GM19438 (cell line): ENCODE measurements at regions not wholly inside any gene's neighbourhood (a gene's known extent, or its start where the extent isn't known, plus 50 kb on each side); places are given as distances from the start of the nearest gene placed in this dataset.
"Not testable (repeated sequence)": the region's sequence is repeated elsewhere in the genome, so short reads cannot be mapped to it uniquely, and the experiment has no call there.

Experiments used
- ATAC-seq: cut with Tn5 transposase; IDR thresholded peaks from one replicate; pipeline ENCODE4 v1.9.1; 2021; ENCODE audit warnings: low read depth; ENCODE audit not compliant: unreplicated experiment

DNA sequence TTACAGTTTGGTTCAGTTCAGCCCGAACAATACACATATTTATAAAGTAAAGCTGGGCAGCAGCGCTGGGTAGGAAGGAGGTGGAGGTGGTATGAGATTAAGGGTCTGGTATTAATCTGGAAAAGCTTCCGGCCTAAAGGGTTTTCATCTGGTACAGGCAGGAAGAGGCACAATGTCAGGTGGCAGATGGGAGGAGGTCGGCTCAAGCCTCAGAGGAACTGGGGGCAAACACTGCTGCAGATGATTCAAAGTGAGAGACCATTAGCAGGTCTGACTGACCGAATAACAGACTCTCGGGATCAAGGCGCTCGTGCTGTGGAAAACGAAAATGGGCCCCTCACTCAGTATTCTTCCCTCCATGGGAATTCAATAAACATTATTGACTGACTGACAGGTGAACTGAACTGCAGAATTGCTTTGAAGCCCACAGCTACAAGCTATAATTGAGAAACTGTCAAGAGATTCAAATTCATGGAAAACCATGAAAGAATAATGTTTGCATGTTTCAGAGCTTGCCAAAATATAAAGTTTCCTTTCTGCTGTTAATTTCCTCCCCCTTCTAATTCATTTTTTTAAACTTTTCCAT is 75.3 kb downstream of the TMEM167A start:
- no peak for ATAC-seq

DNA sequence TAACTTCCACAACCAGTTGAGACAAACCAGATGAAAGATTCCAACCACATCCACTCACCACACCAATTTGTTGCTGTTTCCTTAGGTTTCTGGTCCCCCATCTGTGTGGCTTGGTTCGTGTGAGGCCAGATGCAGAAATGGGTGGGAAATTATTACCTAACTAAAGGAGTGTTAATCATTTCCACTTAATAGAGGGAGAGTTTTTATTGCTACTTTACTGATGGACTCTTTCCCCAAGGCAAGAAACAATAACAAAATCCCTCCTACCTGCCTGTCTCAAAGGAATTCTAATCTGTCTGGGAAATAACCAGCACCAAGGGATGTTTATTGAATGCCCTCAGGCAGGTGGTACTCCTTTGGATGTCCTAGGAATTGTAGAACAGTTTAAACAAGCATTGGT is 76.3 kb downstream of the TMEM167A start:
- no peak for ATAC-seq

DNA sequence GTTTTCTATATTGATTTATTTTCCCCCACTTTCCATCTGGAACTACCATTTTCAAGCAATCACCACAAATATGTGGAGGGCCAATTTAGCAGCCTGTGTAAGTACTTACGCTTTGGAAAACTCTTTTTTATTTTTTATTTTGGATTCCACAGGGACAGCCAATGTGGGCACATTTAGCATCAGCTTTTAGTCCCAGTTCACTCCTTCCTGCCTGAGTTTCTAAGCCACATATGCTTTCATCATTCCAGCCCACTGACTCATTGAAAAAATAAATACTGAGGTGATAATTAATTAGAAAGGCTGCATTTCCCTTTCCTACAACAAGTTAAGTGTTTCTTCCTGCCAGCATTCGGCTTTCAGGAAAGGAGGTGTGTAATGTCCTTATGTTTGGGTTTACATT is 76.8 kb downstream of the TMEM167A start:
- ATAC-seq, result no peak

DNA sequence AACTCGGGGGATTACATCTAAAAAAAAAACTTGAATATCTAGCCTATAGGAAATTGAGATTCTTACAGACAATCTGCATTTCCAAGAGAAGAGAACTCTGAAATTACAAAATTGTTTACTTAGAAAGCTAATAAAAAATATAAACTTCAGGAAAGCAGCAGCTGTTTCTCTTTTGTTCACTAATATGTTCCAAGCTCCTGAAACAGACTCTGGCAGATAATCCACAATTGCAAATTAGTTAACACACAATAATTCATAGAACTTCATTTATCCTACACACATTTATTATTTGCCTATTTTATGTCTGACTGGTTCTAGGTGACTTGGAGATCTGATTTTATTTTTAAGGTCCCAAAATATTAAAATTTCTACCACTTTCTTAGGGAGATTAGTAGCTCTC is 83.8 kb downstream of the TMEM167A start:
- ATAC-seq, result no peak

GRCh38 chr5:82992646-82993045 is 84.5 kb downstream of the TMEM167A start:
- no peak for ATAC-seq

- ATAC-seq, result no peak
These were observed 85.4 kb downstream of the TMEM167A start for GRCh38 chr5:82991678-82992323.

DNA sequence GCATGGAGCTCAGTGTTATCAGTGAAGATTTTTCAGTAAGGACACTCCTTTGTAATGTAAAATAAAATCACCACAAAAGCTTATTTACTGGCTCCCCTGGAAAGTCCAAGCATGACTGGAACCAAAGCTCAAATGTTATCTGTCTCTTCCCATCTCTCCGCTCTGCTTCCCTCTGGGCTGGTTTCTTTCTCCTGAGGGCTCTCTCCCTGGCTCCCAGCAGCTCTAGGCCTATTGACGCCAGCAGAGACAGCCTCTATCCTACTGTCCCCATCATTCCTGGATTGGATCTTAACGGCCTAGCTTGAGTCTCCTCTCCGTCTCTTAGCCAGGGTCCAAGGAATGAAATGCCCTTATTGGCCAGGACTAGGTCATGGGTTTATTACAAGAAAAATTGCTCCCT is 86.1 kb downstream of the TMEM167A start:
- no peak for ATAC-seq

DNA sequence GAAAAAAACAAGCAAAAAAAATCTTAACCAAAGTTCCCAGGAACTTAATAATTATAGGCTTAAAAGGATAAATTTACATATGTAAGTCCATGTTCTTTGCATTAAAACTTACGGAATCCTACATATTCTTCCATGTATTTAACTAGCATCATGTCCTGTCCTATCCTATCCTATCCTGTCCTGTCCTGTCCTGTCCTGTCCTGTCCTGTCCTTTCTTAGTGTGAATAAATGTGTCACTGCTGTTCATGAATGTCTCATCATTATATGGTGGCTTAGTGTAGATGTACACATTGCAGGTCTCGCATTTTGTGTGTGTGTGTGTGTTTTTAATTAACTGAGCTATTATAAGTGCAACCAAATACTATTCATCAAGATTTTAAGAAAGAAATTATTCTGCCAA is 90.0 kb downstream of the TMEM167A start:
- ATAC-seq, result no peak

DNA sequence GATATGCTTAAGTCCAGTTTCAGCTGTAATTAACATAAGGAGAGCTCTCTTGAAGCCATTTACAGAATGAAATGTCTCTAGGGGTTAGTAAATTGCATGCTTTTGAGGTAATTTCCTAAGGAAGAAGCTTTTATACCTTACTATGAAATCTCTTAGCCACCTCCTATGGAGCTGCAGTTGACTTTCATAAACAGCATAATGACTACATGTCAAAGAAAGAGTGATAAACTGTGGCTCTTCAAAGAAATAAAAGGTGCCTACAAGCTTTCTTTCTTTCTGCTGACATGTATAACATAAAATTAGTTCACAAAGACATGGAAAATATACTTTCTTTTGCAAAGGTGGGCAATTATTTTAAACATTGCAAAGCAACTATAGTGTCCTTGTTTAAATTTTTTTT is 90.8 kb downstream of the TMEM167A start:
- no peak for ATAC-seq

- ATAC-seq, result no peak
These were observed 91.4 kb downstream of the TMEM167A start for GRCh38 chr5:82985763-82986162.

DNA sequence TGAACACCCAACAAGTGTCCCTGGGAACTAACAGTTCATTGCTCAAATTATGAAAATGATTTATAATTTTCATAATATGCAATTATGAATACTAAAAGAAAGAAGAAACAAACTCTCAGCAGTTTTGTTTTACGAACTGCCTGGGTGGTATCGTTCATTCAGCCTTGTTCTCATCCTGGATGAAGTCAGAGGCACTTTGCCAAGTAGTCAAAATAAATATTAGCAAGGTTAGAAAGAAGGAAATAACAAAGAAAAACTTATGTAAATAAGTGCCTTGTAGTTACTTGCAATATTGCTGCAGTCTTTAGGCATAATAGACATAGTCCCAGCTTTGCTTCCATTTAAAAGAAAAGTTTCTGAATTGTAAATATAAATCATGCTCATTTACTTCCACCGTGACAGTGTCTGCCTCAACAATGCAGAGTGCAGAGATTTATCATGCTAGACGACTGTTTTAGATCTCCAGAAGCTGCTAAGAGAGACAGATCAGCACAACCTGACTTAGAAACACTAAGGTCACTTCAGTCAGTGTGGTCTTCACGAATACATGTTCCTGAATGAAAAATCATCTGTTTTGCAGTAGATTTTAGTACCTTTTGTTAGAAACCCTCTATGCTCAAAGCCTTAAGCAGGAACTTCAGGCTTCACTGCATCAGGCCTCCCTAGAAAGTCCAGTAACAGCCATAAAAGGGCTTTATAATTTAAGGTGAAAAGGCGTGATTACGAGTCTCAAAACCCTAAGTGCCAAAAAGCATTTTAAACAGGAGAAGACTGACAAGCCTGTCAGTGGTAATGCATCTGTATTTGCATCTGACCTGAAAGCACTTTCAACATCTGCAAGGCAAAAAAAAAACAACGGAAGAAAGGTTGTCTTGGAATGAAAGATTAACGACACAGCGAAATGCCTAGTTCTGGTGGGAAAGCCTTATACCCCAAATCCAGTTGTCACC is 92.1 kb downstream of the TMEM167A start:
- no peak for ATAC-seq

DNA sequence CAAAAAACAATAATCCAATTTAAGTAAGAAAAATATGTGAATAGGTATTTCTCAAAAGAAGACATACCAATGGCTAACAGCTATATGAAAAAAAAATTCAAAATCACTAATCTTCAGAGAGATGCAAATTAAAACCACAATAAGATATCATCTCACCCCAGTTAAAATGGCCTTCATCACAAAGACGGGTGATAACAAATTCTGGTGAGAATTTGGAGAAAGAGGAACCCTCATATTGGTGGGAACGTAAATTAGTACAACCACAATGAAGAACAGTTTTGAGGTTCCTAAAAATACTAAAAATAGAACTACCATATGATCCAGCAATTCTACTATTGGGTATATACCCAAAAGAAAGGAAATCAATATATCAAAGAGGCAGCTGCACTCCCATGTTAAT is 94.3 kb downstream of the TMEM167A start:
- ATAC-seq, result no peak

DNA sequence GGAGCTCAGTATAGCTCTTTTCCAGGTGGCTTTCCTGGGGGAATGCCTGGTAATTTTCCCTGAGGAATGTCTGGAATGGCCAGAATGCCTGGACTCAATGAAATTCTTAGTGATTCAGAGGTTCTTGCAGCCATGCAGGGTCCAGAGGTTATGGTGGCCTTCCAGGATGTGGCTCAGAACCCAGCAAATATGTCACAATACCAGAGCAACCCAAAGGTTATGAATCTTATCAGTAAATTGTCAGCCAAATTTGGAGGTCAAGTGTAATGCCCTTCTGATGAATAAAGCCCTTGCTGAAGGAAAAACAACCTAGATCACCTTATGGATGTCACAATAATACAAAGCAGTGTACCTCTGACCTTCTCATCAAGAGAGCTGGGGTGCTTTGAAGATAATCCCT is 100.3 kb downstream of the TMEM167A start:
- not testable (repeated sequence) for ATAC-seq

DNA sequence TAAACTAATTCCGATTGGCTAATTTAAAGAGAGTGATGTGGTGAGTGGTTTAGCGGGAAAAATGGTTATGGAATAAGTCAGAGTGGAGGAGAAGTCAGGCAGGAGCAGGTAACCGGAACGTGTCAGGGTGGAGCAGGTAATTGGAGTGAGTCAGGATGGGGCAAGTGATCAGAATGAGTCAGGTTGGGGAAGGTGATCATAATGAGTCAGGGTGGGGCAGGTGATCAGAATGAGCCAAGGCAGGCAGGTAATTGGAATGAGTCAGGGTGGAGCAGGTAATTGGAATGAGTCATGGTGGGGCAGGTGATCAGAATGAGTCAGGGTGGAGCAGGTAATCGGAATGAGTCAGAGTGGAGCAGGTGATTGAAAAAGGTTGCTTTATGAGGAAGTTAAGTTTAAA is 101.4 kb downstream of the TMEM167A start:
- no peak for ATAC-seq

GRCh38 chr5:82975396-82975795 is 101.8 kb downstream of the TMEM167A start:
- ATAC-seq, result no peak

DNA sequence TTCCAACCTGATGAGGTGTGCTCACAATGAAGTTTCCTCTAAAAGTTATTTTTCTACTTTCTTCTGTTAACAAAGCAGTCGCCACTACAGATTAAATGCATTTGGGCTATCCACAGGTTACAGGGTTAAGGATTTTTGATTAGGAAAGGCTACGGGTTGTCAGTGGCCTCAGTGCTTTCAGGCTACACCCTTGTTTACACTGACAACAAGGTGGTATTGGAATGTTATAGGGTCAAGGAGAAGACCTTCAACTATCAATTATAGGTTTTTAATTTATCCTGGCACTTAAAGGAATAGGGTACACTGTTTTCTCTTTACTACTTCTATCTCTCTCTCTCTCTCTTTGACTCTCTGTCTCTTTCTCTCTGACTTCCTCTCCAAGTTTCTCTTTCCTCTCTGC is 102.8 kb downstream of the TMEM167A start:
- not testable (repeated sequence) for ATAC-seq

DNA sequence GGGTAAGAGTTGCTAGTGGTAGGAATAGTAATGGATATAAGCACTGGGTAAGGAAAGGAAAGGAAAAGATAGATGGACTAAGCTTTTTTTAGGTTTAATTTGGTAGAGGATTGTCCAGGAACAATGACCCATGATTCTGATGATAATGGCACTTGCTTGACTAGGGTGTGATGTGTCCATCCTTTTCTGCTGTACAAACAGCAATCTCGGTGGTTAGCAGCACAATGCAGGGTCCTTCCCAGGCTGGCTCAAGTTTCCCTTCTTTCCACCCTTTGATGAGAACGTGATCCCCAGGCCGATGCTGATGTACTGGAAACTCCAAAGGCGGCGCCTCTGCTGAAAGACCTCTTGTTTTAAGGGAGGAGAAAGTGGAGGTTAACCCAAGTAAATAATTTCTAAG is 105.3 kb downstream of the TMEM167A start:
- no peak for ATAC-seq

- ATAC-seq, result not testable (repeated sequence)
These were observed 106.0 kb downstream of the TMEM167A start for GRCh38 chr5:82971034-82971806.

DNA sequence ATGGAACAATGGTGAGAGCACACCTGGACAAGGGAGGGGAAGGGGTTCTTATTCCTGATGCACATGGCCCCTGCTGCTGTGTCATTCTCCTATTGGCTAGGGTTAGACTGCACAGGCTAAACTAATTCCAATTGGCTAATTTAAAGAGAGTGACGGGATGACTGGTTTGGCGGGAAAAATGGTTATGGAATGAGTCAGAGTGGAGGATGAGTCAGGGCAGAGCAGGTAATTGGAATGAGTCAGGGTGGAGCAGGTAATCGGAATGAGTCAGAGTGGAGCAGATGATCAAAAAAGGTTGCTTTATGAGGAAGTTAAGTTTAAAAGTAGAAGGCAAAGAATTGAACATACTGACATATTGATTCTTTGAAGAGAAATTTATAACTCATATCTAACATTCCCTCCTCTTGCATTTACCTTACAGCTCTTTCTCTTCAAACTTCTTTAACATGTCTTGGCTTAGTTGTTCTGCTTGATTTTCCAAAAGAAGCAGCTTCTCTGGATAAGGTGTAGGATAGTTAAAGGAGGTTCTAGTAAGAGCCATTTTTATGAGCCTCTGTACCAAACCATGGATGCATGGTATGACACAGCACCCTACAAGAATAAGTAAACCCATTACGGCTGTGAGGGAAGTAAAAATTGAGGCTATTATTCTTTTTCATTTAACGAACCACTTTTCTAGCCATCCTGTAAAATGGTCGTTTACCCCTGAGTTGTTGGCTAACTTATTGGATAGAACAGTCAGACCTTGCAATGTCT is 107.8 kb downstream of the TMEM167A start:
- ATAC-seq, result not testable (repeated sequence)

GRCh38 chr5:82967072-82967471 is 110.1 kb downstream of the TMEM167A start:
- ATAC-seq, result no peak
